ENCODE measurements at regions not wholly inside any gene's neighbourhood (a gene's known extent, or its start where the extent isn't known, plus 50 kb on each side); places are given as distances from the start of the nearest gene placed in this dataset.

GRCh38 chr2:239715606-239716005 lies 309.5 kb downstream of the NDUFA10 start:
- TF ChIP-seq CTCF (conservative IDR thresholded peaks at IDR 0.05 in 1 of 2, IDR thresholded peaks at IDR 0.05 in 1 of 2; ENCODE audit: low read depth in 1 of 2, low read length in 2 of 2) (no peak), EZH2 (IDR thresholded peaks at IDR 0.05; ENCODE audit: low read length, missing control alignments) (no peak)
